HFFc6 (cell line): ENCODE measurements at regions not wholly inside any gene's neighbourhood (a gene's known extent, or its start where the extent isn't known, plus 50 kb on each side); places are given as distances from the start of the nearest gene placed in this dataset.

ENCODE experiments used
- DNase-seq: peaks from one replicate; pipeline ENCODE4 v3.0.0-alpha.2; 2018
- H3K27ac Mint-ChIP-seq: 2 replicates; pipeline ENCODE4 v1.8.0; 2020; ENCODE audit warnings: mild to moderate bottlenecking, mixed read lengths
- H3K27me3 Mint-ChIP-seq: 2 replicates; pipeline ENCODE4 v1.8.0; 2021; ENCODE audit warnings: mild to moderate bottlenecking, moderate library complexity, mixed read lengths; ENCODE audit not compliant: insufficient read depth
- H3K36me3 Mint-ChIP-seq: 2 replicates; pipeline ENCODE4 v1.8.0; 2021; ENCODE audit warnings: low read depth, mixed read lengths
- H3K4me1 Mint-ChIP-seq: 2 replicates; pipeline ENCODE4 v1.8.0; 2020; ENCODE audit warnings: low read depth, mixed read lengths
- H3K4me3 Mint-ChIP-seq: 2 replicates; pipeline ENCODE4 v1.8.0; 2020; ENCODE audit warnings: mild to moderate bottlenecking, moderate library complexity, mixed read lengths
- H3K9me3 Mint-ChIP-seq: 2 replicates; pipeline ENCODE4 v1.8.0; 2020; ENCODE audit warnings: mild to moderate bottlenecking, mixed read lengths
- TF ChIP-seq, protein P1 (sequence below): fragments of 200-600 bp; sonication (generic); IDR thresholded peaks from 2 replicates; pipeline ENCODE4 v1.5.0; 2021; ENCODE audit warnings: antibody characterized with exemption, mild to moderate bottlenecking

DNA sequence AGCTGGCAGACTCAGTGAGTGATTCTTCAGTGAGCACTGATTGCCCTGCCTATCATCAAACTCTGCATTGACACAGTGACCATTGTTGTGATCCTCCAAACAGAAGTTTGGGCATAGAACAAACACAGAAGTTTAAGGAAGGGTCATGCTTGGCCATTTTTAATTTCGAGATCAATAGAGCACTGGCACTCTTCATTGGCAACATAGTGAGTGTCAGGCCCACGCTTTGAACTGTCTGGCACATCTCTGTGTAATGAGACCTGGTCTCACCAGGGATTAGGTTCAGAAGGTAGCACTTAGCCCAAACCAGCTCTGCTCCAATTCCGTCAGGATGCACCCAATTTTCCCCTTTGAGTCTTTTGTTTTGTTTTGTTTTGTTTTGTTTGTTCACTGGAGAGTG is 127.1 kb upstream of the MOCS2 start:
- DNase-seq: no peak

DNA sequence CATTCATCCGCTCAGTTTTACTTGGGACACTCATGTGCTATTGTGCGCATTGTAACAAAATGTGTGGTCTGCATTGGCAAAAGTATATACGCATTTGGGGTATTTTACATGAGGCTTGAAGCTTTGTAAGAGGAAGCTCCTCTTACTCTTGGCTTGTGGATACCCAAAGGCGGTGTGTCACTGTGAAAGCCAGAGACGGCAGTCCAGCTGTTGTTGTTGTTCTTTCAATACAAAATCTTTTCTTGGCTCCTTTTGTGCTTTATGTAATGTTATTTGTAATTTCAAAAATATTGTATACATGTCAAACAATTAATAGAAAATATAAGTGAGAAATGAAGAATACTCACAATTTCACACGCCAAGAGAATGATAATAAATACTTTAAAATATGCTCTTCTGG is 128.3 kb upstream of the MOCS2 start:
- no peak overlapping the region for H3K27ac Mint-ChIP-seq
- H3K4me1 Mint-ChIP-seq: peaks cover 28% of the 10 kb centered on the region
- H3K9me3 Mint-ChIP-seq: no peaks in the 10 kb centered on the region
- no peak for DNase-seq
- no peak overlapping the region for H3K4me3 Mint-ChIP-seq
- H3K27me3 Mint-ChIP-seq: no peaks in the 10 kb centered on the region; the same call in 1 of the 2 replicates
- TF ChIP-seq, protein P1, sequence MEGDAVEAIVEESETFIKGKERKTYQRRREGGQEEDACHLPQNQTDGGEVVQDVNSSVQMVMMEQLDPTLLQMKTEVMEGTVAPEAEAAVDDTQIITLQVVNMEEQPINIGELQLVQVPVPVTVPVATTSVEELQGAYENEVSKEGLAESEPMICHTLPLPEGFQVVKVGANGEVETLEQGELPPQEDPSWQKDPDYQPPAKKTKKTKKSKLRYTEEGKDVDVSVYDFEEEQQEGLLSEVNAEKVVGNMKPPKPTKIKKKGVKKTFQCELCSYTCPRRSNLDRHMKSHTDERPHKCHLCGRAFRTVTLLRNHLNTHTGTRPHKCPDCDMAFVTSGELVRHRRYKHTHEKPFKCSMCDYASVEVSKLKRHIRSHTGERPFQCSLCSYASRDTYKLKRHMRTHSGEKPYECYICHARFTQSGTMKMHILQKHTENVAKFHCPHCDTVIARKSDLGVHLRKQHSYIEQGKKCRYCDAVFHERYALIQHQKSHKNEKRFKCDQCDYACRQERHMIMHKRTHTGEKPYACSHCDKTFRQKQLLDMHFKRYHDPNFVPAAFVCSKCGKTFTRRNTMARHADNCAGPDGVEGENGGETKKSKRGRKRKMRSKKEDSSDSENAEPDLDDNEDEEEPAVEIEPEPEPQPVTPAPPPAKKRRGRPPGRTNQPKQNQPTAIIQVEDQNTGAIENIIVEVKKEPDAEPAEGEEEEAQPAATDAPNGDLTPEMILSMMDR: no peak
- H3K36me3 Mint-ChIP-seq: no peaks in the 10 kb centered on the region

More for the DNA sequence above, 127.1 kb upstream of the MOCS2 start:
- Mint-ChIP-seq H3K27me3 (no peaks in the 10 kb centered on the region; the same call in 1 of the 2 replicates), H3K9me3 (no peaks in the 10 kb centered on the region), H3K27ac (no peak overlapping the region), H3K4me3 (no peak overlapping the region), H3K4me1 (peaks cover 28% of the 10 kb centered on the region), H3K36me3 (no peaks in the 10 kb centered on the region)
- TF ChIP-seq, protein P1: no peak

DNA sequence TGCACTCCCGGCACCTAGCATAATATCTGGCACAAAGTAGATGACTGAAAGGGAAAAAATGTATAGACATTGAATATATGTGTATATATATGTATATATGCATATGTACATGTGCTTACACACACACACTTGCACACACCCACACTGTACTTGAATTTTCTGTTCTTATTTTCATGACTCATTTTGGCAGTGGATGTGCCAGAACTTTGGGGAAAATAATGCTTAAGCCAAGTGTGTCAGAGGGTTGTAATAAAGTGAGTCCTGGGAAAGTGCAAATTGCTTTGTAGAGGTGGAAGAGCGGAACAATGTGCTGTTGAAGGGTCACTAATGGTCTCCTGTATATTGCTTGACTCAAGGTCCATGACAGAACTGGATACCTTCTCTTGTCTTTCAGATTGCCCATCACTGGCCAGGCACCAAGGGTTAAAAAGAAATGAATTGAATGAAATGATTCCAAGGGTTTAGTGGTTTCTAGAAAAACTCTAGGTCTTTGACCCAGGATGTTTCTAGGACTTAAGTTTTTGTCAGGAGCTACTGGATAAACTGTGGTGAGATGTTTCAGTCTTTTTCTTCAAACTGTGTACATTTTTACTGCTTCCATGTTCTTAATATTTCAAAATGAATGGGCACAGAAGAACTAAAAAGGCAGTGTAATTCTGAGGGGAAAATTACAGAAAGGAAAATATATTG is 129.9 kb upstream of the MOCS2 start:
- no peak for DNase-seq
- H3K4me3 Mint-ChIP-seq: no peak overlapping the region
- H3K4me1 Mint-ChIP-seq: peaks cover 16% of the 10 kb centered on the region
- no peaks in the 10 kb centered on the region; the same call in 1 of the 2 replicates for H3K27me3 Mint-ChIP-seq
- H3K36me3 Mint-ChIP-seq: no peaks in the 10 kb centered on the region
- H3K9me3 Mint-ChIP-seq: no peaks in the 10 kb centered on the region
- TF ChIP-seq, protein P1: no peak
- H3K27ac Mint-ChIP-seq: no peak overlapping the region

DNA sequence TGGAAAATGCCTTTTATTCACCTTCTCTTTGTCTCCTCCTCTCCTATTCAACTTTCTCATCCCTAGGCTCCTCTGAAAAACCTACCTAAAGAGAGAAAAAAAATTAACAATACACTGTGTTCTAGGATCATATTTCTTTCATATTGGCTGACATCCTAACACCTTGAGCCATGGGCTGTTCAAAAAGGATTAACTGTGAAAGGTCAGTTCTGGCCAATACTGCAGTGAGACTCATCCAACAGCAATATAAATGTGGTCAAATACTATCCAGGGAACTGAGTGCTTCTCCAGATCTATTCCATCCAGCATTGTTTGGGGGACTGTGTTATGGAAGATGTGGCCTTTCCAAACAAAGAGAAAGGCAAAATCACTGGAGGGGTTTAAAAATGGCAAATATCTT is 131.1 kb upstream of the MOCS2 start:
- no peaks in the 10 kb centered on the region for H3K9me3 Mint-ChIP-seq
- no peak overlapping the region for H3K4me3 Mint-ChIP-seq
- TF ChIP-seq, protein P1: no peak
- H3K4me1 Mint-ChIP-seq: peaks cover 24% of the 10 kb centered on the region
- DNase-seq: no peak
- no peaks in the 10 kb centered on the region; the same call in 1 of the 2 replicates for H3K27me3 Mint-ChIP-seq
- no peaks in the 10 kb centered on the region for H3K36me3 Mint-ChIP-seq
- H3K27ac Mint-ChIP-seq: no peak overlapping the region

DNA sequence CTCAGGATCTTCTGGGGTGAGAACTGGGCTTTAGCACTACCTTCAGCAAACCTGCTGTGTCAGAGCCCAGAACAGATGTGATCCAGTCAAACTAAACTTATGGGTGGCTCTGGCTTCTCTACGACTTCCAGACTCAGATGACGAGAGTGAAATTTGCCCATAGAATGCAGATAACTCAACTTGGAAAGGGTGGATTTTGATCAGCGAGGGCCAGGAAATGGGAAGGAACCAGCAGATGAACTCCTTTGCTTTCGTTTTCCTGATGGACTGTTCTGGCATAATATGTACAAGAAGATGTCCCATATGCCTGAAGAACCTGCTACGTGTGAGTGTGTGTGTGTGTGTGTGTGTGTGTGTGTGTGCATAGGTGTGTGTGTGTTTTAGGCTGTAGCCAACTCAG is 132.0 kb upstream of the MOCS2 start:
- no peak for DNase-seq
- peaks cover 26% of the 10 kb centered on the region for H3K4me1 Mint-ChIP-seq
- no peaks in the 10 kb centered on the region; the same call in 1 of the 2 replicates for H3K27me3 Mint-ChIP-seq
- H3K4me3 Mint-ChIP-seq: no peak overlapping the region
- no peaks in the 10 kb centered on the region for H3K9me3 Mint-ChIP-seq
- TF ChIP-seq, protein P1: no peak
- no peak overlapping the region for H3K27ac Mint-ChIP-seq
- no peaks in the 10 kb centered on the region for H3K36me3 Mint-ChIP-seq
